ENCODE measurements at regions not wholly inside any gene's neighbourhood (a gene's known extent, or its start where the extent isn't known, plus 50 kb on each side); places are given as distances from the start of the nearest gene placed in this dataset.
A peak's percentile ranks its signal among the peaks of the same experiment; 100 is the strongest.

- H2BK12ac ChIP-seq (ENCODE audit: low read length), result no peak overlapping the region
- peak; percentile 26 for DNase-seq (ENCODE audit: low spot score)
- no peak overlapping the region for H3K9ac ChIP-seq (ENCODE audit: low read depth, low read length, poor library complexity)
- H3K18ac ChIP-seq (ENCODE audit: low read length), result no peak overlapping the region
- H3K4me3 ChIP-seq (ENCODE audit: low read length in 2 of 2), result no peak overlapping the region
- H3K79me1 ChIP-seq (ENCODE audit: low read depth, low read length), result no peaks in the 10 kb centered on the region
- no peak overlapping the region for H3K27ac ChIP-seq (replicated peaks; ENCODE audit: low read length)
- no peaks in the 10 kb centered on the region for H3K9me3 ChIP-seq (replicated peaks in 1 of 2; ENCODE audit: control insufficient read depth in 2 of 2, insufficient read depth in 1 of 2, low read depth in 1 of 2, low read length in 2 of 2)
- H3K4me2 ChIP-seq (ENCODE audit: insufficient read depth, low read length, poor library complexity, severe bottlenecking), result no peak overlapping the region
- no peak overlapping the region for H2BK5ac ChIP-seq (ENCODE audit: low read length)
- H3K23ac ChIP-seq (ENCODE audit: low read depth, low read length, poor library complexity), result no peak overlapping the region
- no peak overlapping the region for H2AFZ ChIP-seq (ENCODE audit: low read length)
- no peaks in the 10 kb centered on the region for H3K36me3 ChIP-seq (replicated peaks in 1 of 2; ENCODE audit: control insufficient read depth in 2 of 2, insufficient read depth in 2 of 2, low read length in 2 of 2)
- no peak overlapping the region for H4K8ac ChIP-seq (ENCODE audit: low read depth, low read length)
- no peak overlapping the region for H3K14ac ChIP-seq (ENCODE audit: low read length)
- H3K4ac ChIP-seq (ENCODE audit: low read length), result no peak overlapping the region
- H2BK15ac ChIP-seq (ENCODE audit: low read length), result no peak overlapping the region
- no peak overlapping the region for H4K91ac ChIP-seq (ENCODE audit: low read depth, low read length, poor library complexity)
- H3K27me3 ChIP-seq (ENCODE audit: control insufficient read depth in 3 of 3, insufficient read depth in 3 of 3, low read depth in 1 of 3, low read length in 3 of 3), result no peaks in the 10 kb centered on the region
- H2AK5ac ChIP-seq (ENCODE audit: low read depth, low read length), result no peak overlapping the region
- WGBS, 2 donors (ENCODE audit: extremely low coverage in 2 of 2, insufficient read length in 2 of 2, insufficient replicate concordance in 1 of 2), result no CpG with 5 or more reads among the region's 7 CpGs
- H3K4me1 ChIP-seq (ENCODE audit: control insufficient read depth in 2 of 2, insufficient read depth in 1 of 2, low read depth in 1 of 2, low read length in 2 of 2), result no peaks in the 10 kb centered on the region
- H2BK120ac ChIP-seq (ENCODE audit: low read depth, low read length), result no peak overlapping the region
Measured at GRCh38 chr20:7094438-7094997, 327.0 kb downstream of the BMP2 start.

GRCh38 chr20:7106910-7107309 lies 339.4 kb downstream of the BMP2 start:
- no peak overlapping the region for H2BK5ac ChIP-seq (ENCODE audit: low read length)
- no peak overlapping the region for H2BK12ac ChIP-seq (ENCODE audit: low read length)
- H3K14ac ChIP-seq (ENCODE audit: low read length), result no peak overlapping the region
- no peak for DNase-seq (ENCODE audit: low spot score)
- WGBS, 2 donors (ENCODE audit: extremely low coverage in 2 of 2, insufficient read length in 2 of 2, insufficient replicate concordance in 1 of 2), result no CpG with 5 or more reads among the region's 4 CpGs
- no peak overlapping the region for H3K4ac ChIP-seq (ENCODE audit: low read length)
- no peaks in the 10 kb centered on the region for H3K36me3 ChIP-seq (replicated peaks in 1 of 2; ENCODE audit: control insufficient read depth in 2 of 2, insufficient read depth in 2 of 2, low read length in 2 of 2)
- H3K27me3 ChIP-seq (ENCODE audit: control insufficient read depth in 3 of 3, insufficient read depth in 3 of 3, low read depth in 1 of 3, low read length in 3 of 3), result no peaks in the 10 kb centered on the region
- no peaks in the 10 kb centered on the region for H3K9me3 ChIP-seq (replicated peaks in 1 of 2; ENCODE audit: control insufficient read depth in 2 of 2, insufficient read depth in 1 of 2, low read depth in 1 of 2, low read length in 2 of 2)
- H3K4me3 ChIP-seq (ENCODE audit: low read length in 2 of 2), result no peak overlapping the region
- no peak overlapping the region for H3K27ac ChIP-seq (replicated peaks; ENCODE audit: low read length)
- H4K91ac ChIP-seq (ENCODE audit: low read depth, low read length, poor library complexity), result no peak overlapping the region
- H2BK15ac ChIP-seq (ENCODE audit: low read length), result no peak overlapping the region
- H3K9ac ChIP-seq (ENCODE audit: low read depth, low read length, poor library complexity), result no peak overlapping the region
- H4K8ac ChIP-seq (ENCODE audit: low read depth, low read length), result no peak overlapping the region
- no peak overlapping the region for H2AK5ac ChIP-seq (ENCODE audit: low read depth, low read length)
- H2BK120ac ChIP-seq (ENCODE audit: low read depth, low read length), result no peak overlapping the region
- H3K23ac ChIP-seq (ENCODE audit: low read depth, low read length, poor library complexity), result no peak overlapping the region
- no peaks in the 10 kb centered on the region for H3K4me1 ChIP-seq (ENCODE audit: control insufficient read depth in 2 of 2, insufficient read depth in 1 of 2, low read depth in 1 of 2, low read length in 2 of 2)
- H3K18ac ChIP-seq (ENCODE audit: low read length), result no peak overlapping the region
- no peak overlapping the region for H3K4me2 ChIP-seq (ENCODE audit: insufficient read depth, low read length, poor library complexity, severe bottlenecking)
- no peak overlapping the region for H2AFZ ChIP-seq (ENCODE audit: low read length)
- H3K79me1 ChIP-seq (ENCODE audit: low read depth, low read length), result no peaks in the 10 kb centered on the region

GRCh38 chr20:7108929-7109328 lies 341.4 kb downstream of the BMP2 start:
- Histone ChIP-seq H3K27ac (replicated peaks; ENCODE audit: low read length) (no peak overlapping the region), H3K9me3 (replicated peaks in 1 of 2; ENCODE audit: control insufficient read depth in 2 of 2, insufficient read depth in 1 of 2, low read depth in 1 of 2, low read length in 2 of 2) (no peaks in the 10 kb centered on the region), H3K18ac (ENCODE audit: low read length) (no peak overlapping the region), H3K4me2 (ENCODE audit: insufficient read depth, low read length, poor library complexity, severe bottlenecking) (no peak overlapping the region), H2AFZ (ENCODE audit: low read length) (no peak overlapping the region), H3K4me3 (ENCODE audit: low read length in 2 of 2) (no peak overlapping the region), H2BK120ac (ENCODE audit: low read depth, low read length) (no peak overlapping the region), H3K4ac (ENCODE audit: low read length) (no peak overlapping the region), H3K9ac (ENCODE audit: low read depth, low read length, poor library complexity) (no peak overlapping the region), H2BK12ac (ENCODE audit: low read length) (no peak overlapping the region), H3K4me1 (ENCODE audit: control insufficient read depth in 2 of 2, insufficient read depth in 1 of 2, low read depth in 1 of 2, low read length in 2 of 2) (peaks cover 0 to 2% of the 10 kb centered on the region in 2 donors), H2BK15ac (ENCODE audit: low read length) (no peak overlapping the region), H3K27me3 (ENCODE audit: control insufficient read depth in 3 of 3, insufficient read depth in 3 of 3, low read depth in 1 of 3, low read length in 3 of 3) (no peaks in the 10 kb centered on the region), H3K23ac (ENCODE audit: low read depth, low read length, poor library complexity) (no peak overlapping the region), H4K8ac (ENCODE audit: low read depth, low read length) (no peak overlapping the region), H3K79me1 (ENCODE audit: low read depth, low read length) (no peaks in the 10 kb centered on the region), H3K14ac (ENCODE audit: low read length) (no peak overlapping the region), H2AK5ac (ENCODE audit: low read depth, low read length) (no peak overlapping the region), H2BK5ac (ENCODE audit: low read length) (no peak overlapping the region), H3K36me3 (replicated peaks in 1 of 2; ENCODE audit: control insufficient read depth in 2 of 2, insufficient read depth in 2 of 2, low read length in 2 of 2) (no peaks in the 10 kb centered on the region), H4K91ac (ENCODE audit: low read depth, low read length, poor library complexity) (no peak overlapping the region)
- WGBS, 2 donors (ENCODE audit: extremely low coverage in 2 of 2, insufficient read length in 2 of 2, insufficient replicate concordance in 1 of 2), result no CpG with 5 or more reads among the region's 2 CpGs
- no peak for DNase-seq (ENCODE audit: low spot score)

GRCh38 chr20:7113577-7114466 lies 346.3 kb downstream of the BMP2 start:
- no peak overlapping the region for H3K4ac ChIP-seq (ENCODE audit: low read length)
- H2BK5ac ChIP-seq (ENCODE audit: low read length), result no peak overlapping the region
- peaks cover 0 to 5% of the 10 kb centered on the region in 2 donors for H3K4me1 ChIP-seq (ENCODE audit: control insufficient read depth in 2 of 2, insufficient read depth in 1 of 2, low read depth in 1 of 2, low read length in 2 of 2)
- H2AFZ ChIP-seq (ENCODE audit: low read length), result no peak overlapping the region
- no peak overlapping the region for H3K9ac ChIP-seq (ENCODE audit: low read depth, low read length, poor library complexity)
- H3K27ac ChIP-seq (replicated peaks; ENCODE audit: low read length), result no peak overlapping the region
- H3K36me3 ChIP-seq (replicated peaks in 1 of 2; ENCODE audit: control insufficient read depth in 2 of 2, insufficient read depth in 2 of 2, low read length in 2 of 2), result no peaks in the 10 kb centered on the region
- no peak overlapping the region for H3K4me3 ChIP-seq (ENCODE audit: low read length in 2 of 2)
- no CpG with 5 or more reads among the region's 14 CpGs for WGBS, 2 donors (ENCODE audit: extremely low coverage in 2 of 2, insufficient read length in 2 of 2, insufficient replicate concordance in 1 of 2)
- no peak overlapping the region for H4K91ac ChIP-seq (ENCODE audit: low read depth, low read length, poor library complexity)
- no peaks in the 10 kb centered on the region for H3K27me3 ChIP-seq (ENCODE audit: control insufficient read depth in 3 of 3, insufficient read depth in 3 of 3, low read depth in 1 of 3, low read length in 3 of 3)
- H3K23ac ChIP-seq (ENCODE audit: low read depth, low read length, poor library complexity), result no peak overlapping the region
- no peak overlapping the region for H4K8ac ChIP-seq (ENCODE audit: low read depth, low read length)
- H2BK15ac ChIP-seq (ENCODE audit: low read length), result no peak overlapping the region
- no peak overlapping the region for H3K14ac ChIP-seq (ENCODE audit: low read length)
- no peaks in the 10 kb centered on the region for H3K79me1 ChIP-seq (ENCODE audit: low read depth, low read length)
- no peak overlapping the region for H2BK120ac ChIP-seq (ENCODE audit: low read depth, low read length)
- DNase-seq (ENCODE audit: low spot score), result peak; percentile 61
- no peaks in the 10 kb centered on the region for H3K9me3 ChIP-seq (replicated peaks in 1 of 2; ENCODE audit: control insufficient read depth in 2 of 2, insufficient read depth in 1 of 2, low read depth in 1 of 2, low read length in 2 of 2)
- no peak overlapping the region for H2AK5ac ChIP-seq (ENCODE audit: low read depth, low read length)
- H3K4me2 ChIP-seq (ENCODE audit: insufficient read depth, low read length, poor library complexity, severe bottlenecking), result no peak overlapping the region
- H3K18ac ChIP-seq (ENCODE audit: low read length), result peak overlapping the region; percentile 68
- no peak overlapping the region for H2BK12ac ChIP-seq (ENCODE audit: low read length)

All from neuronal stem cell (in vitro differentiated cells).